DOHH2 (cell line): ENCODE measurements at regions not wholly inside any gene's neighbourhood (a gene's known extent, or its start where the extent isn't known, plus 50 kb on each side); places are given as distances from the start of the nearest gene placed in this dataset.

Experiments used
- H3F3A ChIP-seq: fragments of 200-600 bp; sonication (generic), shearing (Covaris generic); 2 replicates; pipeline ENCODE4 v1.6.0; 2016; ENCODE audit warnings: antibody characterized with exemption, mild to moderate bottlenecking; ENCODE audit not compliant: control insufficient read depth, insufficient read depth
- H3K27ac ChIP-seq: fragments of 200-600 bp; sonication (generic); 2 replicates; pipeline ENCODE4 v1.5.1; 2014; ENCODE audit warnings: low read depth, mild to moderate bottlenecking, low read length, moderate library complexity
- H3K27me3 ChIP-seq: fragments of 200-600 bp; sonication (generic); 2 replicates; pipeline ENCODE4 v1.6.1; 2014; ENCODE audit warnings: mild to moderate bottlenecking, low read length, mixed read lengths; ENCODE audit not compliant: control insufficient read depth
- H3K36me3 ChIP-seq: fragments of 200-600 bp; sonication (generic); 2 replicates; pipeline ENCODE4 v1.6.1; 2014; ENCODE audit warnings: mild to moderate bottlenecking, low read length, moderate library complexity, mixed read lengths; ENCODE audit not compliant: control insufficient read depth
- H3K4me1 ChIP-seq: fragments of 200-600 bp; sonication (generic); 2 replicates; pipeline ENCODE4 v1.6.1; 2014; ENCODE audit warnings: mild to moderate bottlenecking, low read length, mixed read lengths; ENCODE audit not compliant: control insufficient read depth
- H3K4me2 ChIP-seq: fragments of 200-600 bp; sonication (generic); 2 replicates; pipeline ENCODE4 v1.6.0; 2014; ENCODE audit warnings: mild to moderate bottlenecking, low read length, moderate library complexity
- H3K4me3 ChIP-seq: fragments of 200-600 bp; sonication (generic); 2 replicates; pipeline ENCODE4 v1.5.1; 2014; ENCODE audit warnings: mild to moderate bottlenecking, low read length, mixed read lengths
- H3K79me2 ChIP-seq: fragments of 200-600 bp; sonication (generic); 2 replicates; pipeline ENCODE4 v1.6.1; 2014; ENCODE audit warnings: mild to moderate bottlenecking, low read length, mixed read lengths; ENCODE audit not compliant: control insufficient read depth
- H3K9me2 ChIP-seq: fragments of 200-600 bp; sonication (generic); replicated peaks from 2 replicates; pipeline ENCODE4 v1.6.1; 2014; ENCODE audit warnings: mild to moderate bottlenecking, low read length, mixed read lengths; ENCODE audit not compliant: control insufficient read depth
- H3K9me3 ChIP-seq: fragments of 200-600 bp; sonication (generic); 2 replicates; pipeline ENCODE4 v1.6.1; 2014; ENCODE audit warnings: antibody characterized with exemption, low read length, mixed read lengths; ENCODE audit not compliant: control insufficient read depth, insufficient read depth
- H4K20me1 ChIP-seq: fragments of 200-600 bp; sonication (generic); 2 replicates; pipeline ENCODE4 v1.6.0; 2014; ENCODE audit warnings: low read depth, mild to moderate bottlenecking, antibody characterized with exemption, low read length, moderate library complexity; ENCODE audit not compliant: control insufficient read depth, insufficient read depth
- EZH2phosphoT487 ChIP-seq: fragments of 200-600 bp; sonication (generic); IDR thresholded peaks from 2 replicates; pipeline ENCODE4 v1.6.1; 2017; ENCODE audit warnings: borderline replicate concordance, mild to moderate bottlenecking, antibody characterized with exemption, low read length, moderate library complexity, mixed read lengths
- TF ChIP-seq, protein P1 (sequence below): fragments of 200-600 bp; sonication (generic); IDR thresholded peaks from one replicate; pipeline ENCODE4 v1.5.1; 2014; ENCODE audit warnings: antibody characterized with exemption, mild to moderate bottlenecking, low read depth, low read length; ENCODE audit not compliant: poor library complexity, severe bottlenecking

DNA sequence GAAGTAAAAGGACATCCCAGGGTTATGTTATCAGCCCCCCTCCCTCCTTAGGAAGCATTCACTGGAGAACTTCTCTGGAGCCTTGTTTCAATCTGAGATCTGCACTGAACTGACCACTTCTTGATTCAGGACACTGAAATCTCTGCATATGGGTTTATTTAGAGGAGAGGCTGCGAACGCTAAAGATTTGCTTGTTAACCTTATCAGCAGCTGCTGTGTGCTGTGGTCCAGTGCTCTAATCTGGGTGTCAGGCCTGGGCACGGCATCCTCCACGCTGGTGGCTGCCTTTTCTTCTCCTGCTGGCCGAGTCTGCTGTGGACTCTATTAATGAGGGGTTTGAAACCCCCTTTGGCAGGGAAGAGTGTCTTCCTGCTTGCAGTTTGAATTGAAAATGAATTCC, 1094.7 kb upstream of the TENM3 start:
- H3K36me3 ChIP-seq = no peaks in the 10 kb centered on the region
- H3K79me2 ChIP-seq = no peaks in the 10 kb centered on the region
- H3K9me3 ChIP-seq = no peaks in the 10 kb centered on the region
- no peaks in the 10 kb centered on the region for H3F3A ChIP-seq
- no peak overlapping the region for H3K4me3 ChIP-seq
- H3K9me2 ChIP-seq = no peaks in the 10 kb centered on the region
- no peaks in the 10 kb centered on the region for H3K4me1 ChIP-seq
- no peak overlapping the region for H3K4me2 ChIP-seq
- no peaks in the 10 kb centered on the region for H3K27me3 ChIP-seq
- H3K27ac ChIP-seq = no peak overlapping the region
- no peaks in the 10 kb centered on the region for H4K20me1 ChIP-seq
- TF ChIP-seq EZH2phosphoT487 = no peak
- TF ChIP-seq, protein P1, sequence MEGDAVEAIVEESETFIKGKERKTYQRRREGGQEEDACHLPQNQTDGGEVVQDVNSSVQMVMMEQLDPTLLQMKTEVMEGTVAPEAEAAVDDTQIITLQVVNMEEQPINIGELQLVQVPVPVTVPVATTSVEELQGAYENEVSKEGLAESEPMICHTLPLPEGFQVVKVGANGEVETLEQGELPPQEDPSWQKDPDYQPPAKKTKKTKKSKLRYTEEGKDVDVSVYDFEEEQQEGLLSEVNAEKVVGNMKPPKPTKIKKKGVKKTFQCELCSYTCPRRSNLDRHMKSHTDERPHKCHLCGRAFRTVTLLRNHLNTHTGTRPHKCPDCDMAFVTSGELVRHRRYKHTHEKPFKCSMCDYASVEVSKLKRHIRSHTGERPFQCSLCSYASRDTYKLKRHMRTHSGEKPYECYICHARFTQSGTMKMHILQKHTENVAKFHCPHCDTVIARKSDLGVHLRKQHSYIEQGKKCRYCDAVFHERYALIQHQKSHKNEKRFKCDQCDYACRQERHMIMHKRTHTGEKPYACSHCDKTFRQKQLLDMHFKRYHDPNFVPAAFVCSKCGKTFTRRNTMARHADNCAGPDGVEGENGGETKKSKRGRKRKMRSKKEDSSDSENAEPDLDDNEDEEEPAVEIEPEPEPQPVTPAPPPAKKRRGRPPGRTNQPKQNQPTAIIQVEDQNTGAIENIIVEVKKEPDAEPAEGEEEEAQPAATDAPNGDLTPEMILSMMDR = no peak

DNA sequence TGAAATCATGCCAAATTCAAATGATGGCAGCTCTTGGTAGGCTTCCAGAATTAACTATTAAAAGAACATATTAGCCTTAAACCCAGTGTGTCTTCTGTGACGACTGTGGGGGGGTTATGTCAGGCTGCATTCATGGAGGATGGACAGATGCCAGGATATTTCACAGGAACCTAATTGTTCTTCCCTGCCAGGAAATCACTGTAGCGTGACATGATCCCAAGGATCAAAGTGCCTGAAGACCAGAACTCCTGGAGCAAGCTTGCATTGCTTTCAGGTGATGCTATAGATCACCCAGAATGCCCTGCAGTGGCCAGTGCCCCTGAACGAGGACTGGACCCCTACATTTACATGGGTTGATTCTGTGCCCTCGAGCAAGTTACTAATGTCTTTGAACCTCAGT, 1093.0 kb upstream of the TENM3 start:
- H3K27me3 ChIP-seq = no peaks in the 10 kb centered on the region
- TF ChIP-seq, protein P1 = no peak
- TF ChIP-seq EZH2phosphoT487 = no peak
- no peaks in the 10 kb centered on the region for H3K79me2 ChIP-seq
- no peaks in the 10 kb centered on the region for H3K9me3 ChIP-seq
- no peaks in the 10 kb centered on the region for H3K4me1 ChIP-seq
- H3K9me2 ChIP-seq = no peaks in the 10 kb centered on the region
- no peak overlapping the region for H3K4me3 ChIP-seq
- H4K20me1 ChIP-seq = no peaks in the 10 kb centered on the region
- no peak overlapping the region for H3K4me2 ChIP-seq
- H3K27ac ChIP-seq = no peak overlapping the region
- no peaks in the 10 kb centered on the region for H3F3A ChIP-seq
- H3K36me3 ChIP-seq = no peaks in the 10 kb centered on the region

DNA sequence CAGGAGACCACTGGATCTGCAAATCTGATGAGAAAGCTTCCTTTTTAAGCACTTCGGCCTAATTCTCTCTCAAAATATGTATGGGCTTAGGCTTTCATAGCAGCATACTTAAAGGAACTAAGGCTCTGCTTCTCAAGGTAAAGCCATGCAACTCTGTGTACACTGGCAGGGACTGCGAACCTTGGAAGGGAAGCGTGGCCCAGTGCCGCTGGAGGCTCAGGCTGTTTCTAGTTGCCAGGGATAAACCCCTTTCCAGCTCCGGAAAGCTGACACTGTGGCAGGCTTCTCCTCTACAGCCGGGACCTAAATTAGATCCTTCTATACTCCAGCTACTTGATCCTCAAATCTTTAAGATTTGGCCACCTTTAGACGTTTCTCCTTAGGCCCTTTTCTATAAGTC, 1091.3 kb upstream of the TENM3 start:
- H3K4me3 ChIP-seq = no peak overlapping the region
- H3K27me3 ChIP-seq = no peaks in the 10 kb centered on the region
- no peak for TF ChIP-seq EZH2phosphoT487
- TF ChIP-seq, protein P1 = no peak
- H3F3A ChIP-seq = no peaks in the 10 kb centered on the region
- no peaks in the 10 kb centered on the region for H3K4me1 ChIP-seq
- no peak overlapping the region for H3K27ac ChIP-seq
- no peaks in the 10 kb centered on the region for H3K9me3 ChIP-seq
- no peak overlapping the region for H3K4me2 ChIP-seq
- no peaks in the 10 kb centered on the region for H3K9me2 ChIP-seq
- H3K79me2 ChIP-seq = no peaks in the 10 kb centered on the region
- H4K20me1 ChIP-seq = no peaks in the 10 kb centered on the region
- H3K36me3 ChIP-seq = no peaks in the 10 kb centered on the region

DNA sequence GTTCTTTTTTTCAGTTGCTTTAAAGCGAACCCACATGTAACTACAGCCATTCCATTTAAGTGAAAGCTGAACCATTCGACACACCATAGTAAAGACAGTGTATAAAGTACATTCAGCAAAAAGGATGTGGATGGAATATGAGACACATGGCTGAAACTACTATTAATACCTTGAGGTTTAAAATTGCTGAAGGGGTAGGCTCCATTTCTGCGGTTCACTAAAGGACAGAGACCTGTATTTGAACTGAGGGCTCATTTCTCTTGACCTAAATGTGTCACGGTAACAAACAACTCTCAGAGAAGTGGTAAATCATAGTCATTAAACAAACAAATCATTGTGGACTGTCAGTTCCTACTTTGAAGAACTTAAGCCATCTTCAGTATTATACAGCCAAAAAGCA, 1085.6 kb upstream of the TENM3 start:
- H3F3A ChIP-seq = no peaks in the 10 kb centered on the region
- H3K79me2 ChIP-seq = no peaks in the 10 kb centered on the region
- no peak overlapping the region for H3K4me2 ChIP-seq
- no peak overlapping the region for H3K27ac ChIP-seq
- H3K9me2 ChIP-seq = no peaks in the 10 kb centered on the region
- H3K4me3 ChIP-seq = no peak overlapping the region
- no peaks in the 10 kb centered on the region for H3K36me3 ChIP-seq
- no peaks in the 10 kb centered on the region for H4K20me1 ChIP-seq
- no peaks in the 10 kb centered on the region for H3K9me3 ChIP-seq
- no peaks in the 10 kb centered on the region for H3K4me1 ChIP-seq
- no peaks in the 10 kb centered on the region for H3K27me3 ChIP-seq
- TF ChIP-seq EZH2phosphoT487 = no peak
- TF ChIP-seq, protein P1 = no peak
